CD4-positive, alpha-beta T cell treated with Interleukin-17A for 4 hours (primary cell): ENCODE measurements at regions not wholly inside any gene's neighbourhood (a gene's known extent, or its start where the extent isn't known, plus 50 kb on each side); places are given as distances from the start of the nearest gene placed in this dataset.
"Not testable (repeated sequence)": the region's sequence is repeated elsewhere in the genome, so short reads cannot be mapped to it uniquely, and the experiment has no call there.

Experiments
- DNase-seq: peaks from one replicate; pipeline ENCODE4 v3.0.0-alpha.2; 2020; ENCODE audit warnings: mixed read lengths

DNA sequence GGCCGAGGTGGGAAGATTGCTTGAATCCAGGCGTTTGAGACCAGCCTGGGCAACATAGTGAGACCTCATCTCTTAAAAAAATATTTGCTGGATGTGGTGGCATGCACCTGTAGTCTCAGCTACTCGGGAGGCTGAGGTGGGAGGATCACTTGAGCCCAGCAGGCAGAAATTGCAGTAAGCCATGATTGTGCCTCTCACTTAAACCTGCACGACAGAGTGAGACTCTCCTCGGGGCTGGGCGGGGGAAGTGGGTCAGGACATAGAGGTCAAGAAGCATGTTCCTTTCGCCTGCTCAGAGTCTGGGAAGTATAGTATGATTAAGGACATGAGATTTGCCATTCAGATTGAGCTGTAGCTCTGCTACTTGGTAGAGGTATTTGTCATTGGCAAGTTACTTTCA, 52.3 kb downstream of the SEPTIN7 start:
- DNase-seq = not testable (repeated sequence)

DNA sequence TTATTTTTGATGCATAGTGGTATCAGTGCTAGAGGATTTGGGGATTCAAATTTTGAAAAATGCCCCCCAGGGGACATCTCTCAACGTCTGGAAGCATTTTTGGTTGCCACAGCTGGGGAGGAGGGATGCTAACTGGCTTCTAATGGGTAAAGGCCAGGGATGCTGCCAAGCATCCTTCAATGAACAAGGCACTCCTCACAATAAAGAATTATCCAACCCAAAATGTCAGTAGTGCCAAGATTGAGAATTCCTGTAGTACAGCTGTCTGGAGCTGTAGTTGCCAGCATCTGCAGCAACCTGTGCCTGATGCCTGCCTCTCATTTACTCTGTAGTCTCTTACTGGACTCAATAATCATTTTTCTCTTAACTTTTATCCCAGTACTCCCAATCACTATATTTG, 53.5 kb downstream of the SEPTIN7 start:
- DNase-seq = no peak

- no peak for DNase-seq
Measured at GRCh38 chr7:35856175-35856574, 55.3 kb downstream of the SEPTIN7 start.

- no peak for DNase-seq
Measured at GRCh38 chr7:35860664-35861063, 59.8 kb downstream of the SEPTIN7 start.

GRCh38 chr7:35865287-35865686, 64.4 kb downstream of the SEPTIN7 start:
- DNase-seq = no peak

- DNase-seq = no peak
Measured at GRCh38 chr7:35866186-35866585, 65.3 kb downstream of the SEPTIN7 start.

- DNase-seq = not testable (repeated sequence)
Measured at GRCh38 chr7:35869117-35869516, 68.3 kb downstream of the SEPTIN7 start.

- DNase-seq = no peak
Measured at GRCh38 chr7:35869810-35870209, 69.0 kb downstream of the SEPTIN7 start.

DNA sequence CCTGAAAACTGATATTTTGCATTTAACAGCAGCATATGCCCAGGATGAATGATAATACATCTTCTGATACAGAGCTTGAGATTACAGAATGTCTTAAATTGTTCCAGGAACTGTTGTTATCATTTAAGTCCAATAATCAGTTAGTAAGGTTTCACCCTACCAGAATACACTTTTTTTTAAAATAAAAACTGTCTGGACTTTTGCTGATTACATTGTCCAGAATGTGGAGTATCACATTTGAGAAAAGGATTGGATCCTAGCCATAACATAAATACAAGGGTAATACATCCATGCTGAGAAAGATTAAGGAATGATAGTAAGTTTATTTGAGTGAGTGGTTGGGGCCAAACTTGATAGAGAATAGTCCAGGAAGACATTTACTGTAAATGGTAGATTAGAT, 71.0 kb downstream of the SEPTIN7 start:
- no peak for DNase-seq

DNA sequence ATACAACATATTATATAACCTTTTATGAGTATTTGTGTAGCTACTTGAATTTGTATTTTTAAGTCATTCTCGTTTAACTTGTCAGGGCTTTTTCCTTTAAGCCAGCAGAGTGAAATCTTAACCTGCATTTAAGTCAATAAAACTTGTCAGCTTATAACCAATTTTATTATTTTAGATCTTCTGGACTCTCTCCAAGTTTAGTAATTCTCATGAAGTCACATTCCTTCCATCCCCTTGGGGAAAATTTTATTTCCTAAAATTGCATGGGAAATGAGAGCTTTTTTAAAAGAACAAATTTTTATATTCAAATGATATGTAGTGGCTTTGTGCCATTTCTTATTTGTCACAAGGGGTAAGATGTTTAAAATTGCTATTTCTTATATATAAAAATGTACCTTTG, 74.0 kb downstream of the SEPTIN7 start:
- DNase-seq = no peak

DNA sequence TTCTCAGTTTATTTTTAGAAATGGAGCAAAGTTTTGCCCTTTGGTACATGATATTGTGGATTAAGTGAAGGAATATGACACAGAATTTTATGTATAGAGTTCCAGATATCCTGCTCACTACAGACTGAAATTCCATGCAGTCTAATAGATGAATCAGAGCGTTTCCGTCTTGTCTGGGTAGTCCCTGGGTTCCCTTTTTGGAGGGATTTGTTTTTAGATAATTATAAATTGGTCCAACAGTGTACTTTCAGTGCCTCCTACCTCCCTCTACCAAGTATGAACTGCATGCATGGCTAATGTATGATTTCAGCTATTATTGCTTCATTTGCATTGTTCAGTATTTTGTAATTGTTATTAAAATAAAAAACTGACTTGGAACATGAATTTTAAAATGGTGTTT, 74.4 kb downstream of the SEPTIN7 start:
- no peak for DNase-seq

- DNase-seq = no peak
Measured at GRCh38 chr7:35878351-35878750, 77.5 kb downstream of the SEPTIN7 start.

DNA sequence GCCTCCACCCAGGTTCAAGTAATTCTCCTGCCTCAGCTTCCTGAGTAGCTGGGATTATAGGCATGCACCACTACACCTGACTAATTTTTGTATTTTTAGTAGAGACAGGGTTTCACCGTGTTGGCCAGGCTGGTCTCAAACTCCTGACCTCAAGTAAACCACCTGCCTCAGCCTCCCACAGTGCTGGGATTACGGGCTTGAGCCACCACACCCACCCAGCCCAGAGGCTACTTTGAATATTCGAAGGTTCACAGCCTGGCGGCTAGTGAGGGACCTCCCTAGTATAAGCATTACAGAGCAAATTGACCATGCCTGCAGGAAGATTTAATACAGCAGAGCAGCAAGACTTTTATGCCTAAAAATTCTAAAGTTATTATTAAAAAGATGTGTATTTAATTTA, 86.6 kb downstream of the SEPTIN7 start:
- DNase-seq = not testable (repeated sequence)

DNA sequence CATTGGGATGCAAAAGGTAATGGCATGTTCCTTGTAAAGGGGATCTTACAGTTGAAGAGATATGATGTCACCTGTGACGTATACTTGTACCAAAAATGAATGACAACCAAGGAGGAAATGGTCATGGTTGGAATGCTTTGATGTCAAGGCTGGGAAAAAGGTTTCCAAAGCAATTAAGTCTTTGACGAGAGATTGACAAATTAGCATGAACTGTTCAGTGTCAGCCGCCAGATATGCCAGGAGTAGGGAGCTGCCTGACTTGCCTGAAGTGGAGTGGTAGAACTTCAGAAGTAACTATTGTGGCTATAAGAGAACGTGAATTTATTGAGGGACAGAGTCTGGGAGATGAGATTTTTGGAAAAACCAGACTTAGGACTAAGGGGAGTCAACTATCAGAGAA, 88.1 kb downstream of the SEPTIN7 start:
- DNase-seq = no peak

- DNase-seq = no peak
Measured at GRCh38 chr7:35889870-35890269, 89.0 kb downstream of the SEPTIN7 start.

DNA sequence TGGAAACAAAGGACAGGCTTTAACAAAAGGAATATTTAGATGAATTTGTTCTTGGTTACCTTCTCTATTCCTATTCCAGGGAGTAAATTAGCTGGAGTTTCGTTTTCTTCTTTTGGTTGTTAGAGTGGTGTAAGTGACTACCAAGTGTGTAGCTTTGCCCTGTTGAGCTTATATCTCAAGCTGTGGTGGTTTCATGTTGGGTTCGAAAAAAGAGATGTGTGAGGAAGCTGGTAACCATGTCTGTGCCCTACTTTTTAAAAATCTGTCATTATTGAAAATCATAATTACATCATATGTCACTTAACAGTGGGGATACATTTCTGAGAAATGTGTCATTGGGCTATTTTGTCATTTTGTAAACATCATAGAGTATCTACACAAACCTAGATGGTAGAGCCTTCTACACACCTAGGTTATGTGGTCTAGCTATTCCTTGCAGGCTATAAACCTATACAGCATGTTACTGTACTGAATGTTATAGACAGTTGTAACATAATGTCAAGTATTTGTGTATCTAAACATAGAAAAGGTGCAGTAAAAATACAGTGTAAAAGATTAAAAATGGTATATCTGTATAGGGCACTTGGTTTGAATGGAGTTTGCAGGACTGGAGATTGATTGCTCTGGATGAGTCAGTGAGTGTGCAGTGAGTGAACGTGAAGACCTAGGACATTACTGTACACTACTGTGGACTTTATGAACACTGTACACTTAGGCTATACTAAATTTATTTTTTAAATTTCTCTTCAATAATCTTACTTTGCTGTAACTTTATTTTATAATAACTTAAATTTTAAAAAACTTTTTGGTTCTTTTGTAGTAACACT, 90.4 kb downstream of the SEPTIN7 start:
- DNase-seq = no peak

GRCh38 chr7:35893649-35894048, 92.8 kb downstream of the SEPTIN7 start:
- no peak for DNase-seq

- no peak for DNase-seq
Measured at GRCh38 chr7:35894721-35895120, 93.9 kb downstream of the SEPTIN7 start.

- no peak for DNase-seq
Measured at GRCh38 chr7:35900651-35901050, 99.8 kb downstream of the SEPTIN7 start.

- DNase-seq = no peak
Measured at GRCh38 chr7:35905555-35905954, 104.7 kb downstream of the SEPTIN7 start.

DNA sequence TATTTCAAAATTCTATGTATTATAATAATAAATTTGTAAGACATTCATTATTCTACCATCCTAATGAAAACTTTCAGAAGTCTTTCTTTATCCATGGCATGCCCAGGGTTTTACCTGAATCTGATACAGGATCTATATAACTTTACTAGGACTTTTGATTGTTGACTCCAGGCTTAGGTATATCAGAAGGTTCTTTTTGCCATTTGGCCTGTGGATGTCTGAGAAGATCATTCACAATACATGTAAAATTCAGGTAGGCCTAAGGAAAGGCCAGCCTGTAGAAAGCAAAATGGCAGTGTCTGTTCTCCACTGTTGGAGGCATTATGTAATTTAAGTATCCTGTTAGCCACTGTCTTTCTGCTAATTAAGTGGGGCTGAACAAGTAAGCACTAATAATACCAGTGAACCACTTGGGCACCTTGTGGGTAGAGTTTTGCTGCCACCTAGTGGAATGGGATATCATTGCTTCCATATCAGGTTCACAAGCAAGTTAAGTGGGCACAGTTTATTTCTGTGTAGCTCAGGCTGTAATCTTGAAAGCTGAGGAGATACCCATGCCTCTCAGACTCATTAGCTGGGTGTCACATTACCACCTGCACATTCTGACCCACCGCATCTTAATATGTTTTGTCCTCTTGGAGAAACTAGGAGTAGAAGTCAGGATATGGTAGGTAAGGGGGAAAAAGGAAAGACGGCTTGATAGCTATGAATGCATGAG, 105.5 kb downstream of the SEPTIN7 start:
- DNase-seq = peak; percentile 80

- no peak for DNase-seq
Measured at GRCh38 chr7:35908331-35909216, 107.7 kb downstream of the SEPTIN7 start.

- DNase-seq = no peak
Measured at GRCh38 chr7:35909870-35910357, 109.1 kb downstream of the SEPTIN7 start.
